GM18861 (cell line): ENCODE measurements at regions not wholly inside any gene's neighbourhood (a gene's known extent, or its start where the extent isn't known, plus 50 kb on each side); places are given as distances from the start of the nearest gene placed in this dataset.
"Not testable (repeated sequence)": the region's sequence is repeated elsewhere in the genome, so short reads cannot be mapped to it uniquely, and the experiment has no call there.

ENCODE experiments used
- ATAC-seq: cut with Tn5 transposase; IDR thresholded peaks from one replicate; pipeline ENCODE4 v1.9.1; 2021; ENCODE audit not compliant: unreplicated experiment

GRCh38 chr10:61018146-61018545 is 74.2 kb upstream of the RHOBTB1 start:
- ATAC-seq: no peak

GRCh38 chr10:61016630-61017029 is 72.6 kb upstream of the RHOBTB1 start:
- no peak for ATAC-seq

- ATAC-seq: no peak
These were observed 72.0 kb upstream of the RHOBTB1 start for GRCh38 chr10:61016007-61016406.

- ATAC-seq: no peak
These were observed 66.9 kb upstream of the RHOBTB1 start for GRCh38 chr10:61010863-61011262.

GRCh38 chr10:61003069-61003468 is 59.1 kb upstream of the RHOBTB1 start:
- ATAC-seq: not testable (repeated sequence)

GRCh38 chr10:61001731-61002122 is 57.7 kb upstream of the RHOBTB1 start:
- ATAC-seq: no peak

GRCh38 chr10:61000769-61001730 is 57.1 kb upstream of the RHOBTB1 start:
- no peak for ATAC-seq

GRCh38 chr10:60998932-60999331 is 54.9 kb upstream of the RHOBTB1 start:
- ATAC-seq: no peak

- ATAC-seq: no peak
These were observed 50.1 kb upstream of the RHOBTB1 start for GRCh38 chr10:60994128-60994527.
